Suprapubic skin (tissue), 4 donors: ENCODE measurements at regions not wholly inside any gene's neighbourhood (a gene's known extent, or its start where the extent isn't known, plus 50 kb on each side); places are given as distances from the start of the nearest gene placed in this dataset.

ENCODE experiments used
- DNase-seq, 2 donors: peaks; one replicate each; pipeline ENCODE4 v3.0.0-alpha.2; 2019; ENCODE audit warnings: low spot score in 2 of 2
- H3K27ac ChIP-seq: fragments of 200-600 bp; sonication (generic); one replicate; pipeline ENCODE4 v1.5.1; 2019
- H3K27me3 ChIP-seq: fragments of 200-600 bp; sonication (generic); one replicate; pipeline ENCODE4 v1.5.1; 2019
- H3K36me3 ChIP-seq: fragments of 200-600 bp; sonication (generic); one replicate; pipeline ENCODE4 v1.5.1; 2019
- H3K4me1 ChIP-seq: fragments of 200-600 bp; sonication (generic); one replicate; pipeline ENCODE4 v1.5.1; 2019
- H3K4me3 ChIP-seq: fragments of 200-600 bp; sonication (generic); one replicate; pipeline ENCODE4 v1.5.1; 2019; ENCODE audit warnings: mild to moderate bottlenecking
- H3K9me3 ChIP-seq: fragments of 200-600 bp; sonication (generic); one replicate; pipeline ENCODE4 v1.5.1; 2019
- CTCF ChIP-seq, 2 donors: fragments of 200-600 bp in 1 of 2; fragments of 450-650 bp in 1 of 2; sonication (generic) in 1 of 2; IDR thresholded peaks; one replicate each; pipeline ENCODE4 v1.5.1; 2016 to 2019; ENCODE audit warnings: antibody characterized with exemption in 2 of 2, mild to moderate bottlenecking in 1 of 2, moderate library complexity in 1 of 2
- EP300 ChIP-seq: sonication (generic); formaldehyde crosslinking; IDR thresholded peaks from one replicate; pipeline ENCODE4 v1.6.1; 2017; ENCODE audit warnings: antibody characterized with exemption
- POLR2A ChIP-seq, 2 donors: fragments of 450-650 bp; IDR thresholded peaks; one replicate each; pipeline ENCODE4 v1.6.1; 2017; ENCODE audit warnings: antibody characterized with exemption in 2 of 2, mild to moderate bottlenecking in 2 of 2, moderate library complexity in 2 of 2
- POLR2AphosphoS5 ChIP-seq, 3 donors: sonication (generic); formaldehyde crosslinking; IDR thresholded peaks; one replicate each; pipeline ENCODE4 v1.6.1; 2017; ENCODE audit warnings: antibody characterized with exemption in 3 of 3
- WGBS: methylation state at CpG from one replicate; pipeline ENCODE4 v1.1.5; 2018; 5-methylcytosine and 5-hydroxymethylcytosine counted together

GRCh38 chr2:67856866-67857265 is 205.9 kb downstream of the C1D start:
- H3K36me3 ChIP-seq: no peaks in the 10 kb centered on the region
- 60% methylated on average over 3 of the region's 3 CpGs for WGBS
- peaks cover 3% of the 10 kb centered on the region for H3K27me3 ChIP-seq
- H3K9me3 ChIP-seq: no peaks in the 10 kb centered on the region
- no peak overlapping the region for H3K27ac ChIP-seq
- no peaks in the 10 kb centered on the region for H3K4me1 ChIP-seq
- DNase-seq: no peak
- no peak overlapping the region for H3K4me3 ChIP-seq
- TF ChIP-seq POLR2A (IDR thresholded peaks at IDR 0.05) (no peak), EP300 (no peak), CTCF (IDR thresholded peaks at IDR 0.05) (no peak), POLR2AphosphoS5 (IDR thresholded peaks at IDR 0.05) (no peak)

GRCh38 chr2:67857836-67858235 is 205.0 kb downstream of the C1D start:
- 76% methylated on average over 4 of the region's 4 CpGs for WGBS
- H3K27me3 ChIP-seq: peaks cover 3% of the 10 kb centered on the region
- no peak for TF ChIP-seq EP300
- no peak for TF ChIP-seq POLR2A (IDR thresholded peaks at IDR 0.05)
- TF ChIP-seq CTCF (IDR thresholded peaks at IDR 0.05): no peak
- no peak for TF ChIP-seq POLR2AphosphoS5 (IDR thresholded peaks at IDR 0.05)
- H3K27ac ChIP-seq: no peak overlapping the region
- no peaks in the 10 kb centered on the region for H3K9me3 ChIP-seq
- no peak for DNase-seq
- no peak overlapping the region for H3K4me3 ChIP-seq
- H3K4me1 ChIP-seq: no peaks in the 10 kb centered on the region
- no peaks in the 10 kb centered on the region for H3K36me3 ChIP-seq

DNA sequence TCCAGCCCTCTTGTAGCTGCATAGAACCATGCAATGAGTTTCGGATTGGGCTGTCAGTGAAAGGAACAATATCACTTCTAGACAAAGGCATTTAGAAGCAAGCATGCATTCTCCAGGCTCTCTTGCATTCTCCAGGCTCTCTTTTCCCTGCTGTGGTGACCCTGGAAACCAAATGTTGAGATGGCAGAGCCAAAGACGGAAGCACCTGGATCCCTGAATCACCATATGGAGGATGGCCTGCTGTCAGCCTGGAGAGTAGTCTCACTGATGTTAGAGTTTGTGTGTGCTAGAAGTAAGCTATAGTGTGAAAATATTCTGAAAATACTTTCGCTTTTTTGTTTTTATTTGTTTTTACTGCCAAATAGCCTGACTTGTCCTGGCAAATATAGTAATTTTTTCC is 203.9 kb downstream of the C1D start:
- WGBS: 89% methylated on average over 3 of the region's 3 CpGs

GRCh38 chr2:67865917-67866316 is 196.9 kb downstream of the C1D start:
- Histone ChIP-seq H3K27ac (no peak overlapping the region), H3K36me3 (no peaks in the 10 kb centered on the region), H3K27me3 (no peaks in the 10 kb centered on the region), H3K9me3 (no peaks in the 10 kb centered on the region), H3K4me1 (no peaks in the 10 kb centered on the region), H3K4me3 (no peak overlapping the region)
- TF ChIP-seq CTCF (IDR thresholded peaks at IDR 0.05): no peak
- no peak for TF ChIP-seq POLR2A (IDR thresholded peaks at IDR 0.05)
- no peak for TF ChIP-seq EP300
- TF ChIP-seq POLR2AphosphoS5 (IDR thresholded peaks at IDR 0.05): no peak
- DNase-seq: no peak
- 83% methylated on average over 3 of the region's 3 CpGs for WGBS

More for the DNA sequence above, 203.9 kb downstream of the C1D start:
- no peak for DNase-seq
- Histone ChIP-seq H3K27me3 (peaks cover 3% of the 10 kb centered on the region), H3K36me3 (no peaks in the 10 kb centered on the region), H3K9me3 (no peaks in the 10 kb centered on the region), H3K27ac (no peak overlapping the region), H3K4me1 (no peaks in the 10 kb centered on the region), H3K4me3 (no peak overlapping the region)
- TF ChIP-seq POLR2A (IDR thresholded peaks at IDR 0.05): no peak

DNA sequence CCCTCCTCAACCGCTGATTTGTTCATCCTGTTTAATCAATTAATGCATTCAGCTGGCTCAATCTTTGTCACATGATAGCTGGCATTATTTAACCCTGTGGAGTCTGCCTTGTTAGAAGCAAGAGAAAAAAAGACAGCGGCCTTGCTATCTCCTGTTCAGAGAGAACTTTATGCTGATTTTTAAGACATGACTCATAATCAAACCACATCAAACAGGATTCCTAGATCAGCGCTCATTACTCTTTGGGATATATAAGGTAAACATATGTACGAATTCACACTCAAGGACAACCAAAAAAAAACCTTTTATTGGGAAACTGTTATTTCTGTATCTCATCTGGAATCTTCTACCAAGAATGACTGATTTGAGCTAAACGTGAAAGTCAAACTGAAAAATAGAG is 195.1 kb downstream of the C1D start:
- Histone ChIP-seq H3K4me1 (no peaks in the 10 kb centered on the region), H3K4me3 (no peak overlapping the region), H3K27me3 (no peaks in the 10 kb centered on the region), H3K36me3 (no peaks in the 10 kb centered on the region), H3K9me3 (no peaks in the 10 kb centered on the region), H3K27ac (no peak overlapping the region)
- no peak for DNase-seq
- TF ChIP-seq EP300 (no peak), POLR2AphosphoS5 (IDR thresholded peaks at IDR 0.05) (no peak)
- WGBS: 58% methylated on average over 5 of the region's 5 CpGs

DNA sequence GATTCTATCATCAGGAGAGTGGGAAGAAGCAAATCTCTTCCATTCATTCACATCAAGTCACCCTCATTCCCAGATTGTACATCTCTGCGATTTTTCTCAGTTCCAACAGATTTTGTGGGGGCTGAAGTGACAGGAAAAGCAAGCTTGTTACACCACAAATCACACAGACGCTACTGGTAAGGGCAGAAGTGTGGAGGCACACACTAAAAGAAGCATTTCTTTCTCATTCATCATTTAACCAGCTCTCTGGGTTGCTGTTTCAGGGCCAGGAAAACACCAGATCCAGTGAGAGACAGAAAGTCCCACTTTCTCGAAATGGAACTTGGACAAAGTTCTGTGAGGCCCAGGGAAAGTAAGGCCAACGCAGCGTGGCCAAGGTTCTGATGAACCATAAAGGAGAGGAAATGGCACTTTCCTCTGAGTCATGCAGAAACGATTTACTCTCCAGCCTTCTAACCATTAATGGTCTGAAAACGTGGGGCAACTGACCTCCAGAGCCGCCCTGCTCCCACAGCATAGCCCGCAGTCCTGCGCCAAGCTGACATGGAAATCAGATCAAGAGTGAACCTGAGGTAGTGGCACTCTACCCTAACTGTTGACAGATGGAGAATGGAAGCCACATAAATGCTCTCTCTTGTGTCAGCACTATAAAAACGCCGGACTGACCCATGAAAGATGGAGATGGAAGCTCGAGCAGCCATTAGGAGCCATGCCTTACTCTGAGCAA is 191.0 kb downstream of the C1D start:
- no peak for DNase-seq
- Histone ChIP-seq H3K4me3 (no peak overlapping the region), H3K9me3 (no peaks in the 10 kb centered on the region), H3K4me1 (no peaks in the 10 kb centered on the region), H3K27ac (no peak overlapping the region), H3K36me3 (no peaks in the 10 kb centered on the region), H3K27me3 (no peaks in the 10 kb centered on the region)
- no peak for TF ChIP-seq EP300
- TF ChIP-seq POLR2AphosphoS5 (IDR thresholded peaks at IDR 0.05): no peak
- TF ChIP-seq CTCF (IDR thresholded peaks at IDR 0.05): no peak
- no peak for TF ChIP-seq POLR2A (IDR thresholded peaks at IDR 0.05)
- 63% methylated on average over 10 of the region's 13 CpGs for WGBS
